ENCODE measurements at regions not wholly inside any gene's neighbourhood (a gene's known extent, or its start where the extent isn't known, plus 50 kb on each side); places are given as distances from the start of the nearest gene placed in this dataset.

DNA sequence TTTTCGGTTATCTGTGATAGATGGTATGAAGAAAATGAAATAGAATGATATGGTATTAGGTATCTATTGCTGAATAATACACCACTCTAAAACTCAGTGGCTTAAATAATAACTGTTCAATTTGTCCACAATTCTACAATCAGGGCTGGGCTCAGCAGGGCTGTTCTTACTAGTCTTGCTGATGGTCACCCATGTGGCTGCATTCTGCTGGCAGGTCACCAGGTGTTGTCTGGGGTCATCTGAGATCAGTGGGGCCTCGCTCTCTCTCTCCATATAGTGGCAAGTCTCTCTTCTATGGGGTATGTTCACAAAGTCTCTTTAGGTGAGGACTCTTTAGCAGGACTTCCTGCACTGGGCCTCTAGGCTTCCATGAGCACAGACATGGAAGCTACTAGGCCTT, 130.4 kb upstream of the SORCS3 start:
- H2AFZ ChIP-seq (ENCODE audit: low read depth, low read length) = no peak overlapping the region
- H3K4me2 ChIP-seq (ENCODE audit: insufficient read depth, low read length) = no peak overlapping the region
- ChIA-PET POLR2A (interaction anchor here (0.7 kb wide), 1 partner anchor 27 kb away, joined by 3 read pairs; no protein-coding TSS in a partner anchor), CTCF (ENCODE audit: low intra/inter-chr PET ratio) (no interaction called here)
- H3K9ac ChIP-seq (ENCODE audit: insufficient read depth in 1 of 2, low read depth in 2 of 2, low read length in 2 of 2) = no peak overlapping the region
- TF ChIP-seq ATF1 (CRISPR knock-in tag; IDR thresholded peaks at IDR 0.05) = no peak
- TF ChIP-seq ATF1 (tag; IDR thresholded peaks at IDR 0.05) = no peak
- TF ChIP-seq ZNF778 (CRISPR knock-in tag; IDR thresholded peaks at IDR 0.05) = no peak
- TF ChIP-seq CEBPG (CRISPR knock-in tag; IDR thresholded peaks at IDR 0.05) = no peak
- no peak for TF ChIP-seq CEBPG (tag; conservative IDR thresholded peaks at IDR 0.05 in 1 of 2, IDR thresholded peaks at IDR 0.05 in 1 of 2)
- TF ChIP-seq HDAC1 (IDR thresholded peaks at IDR 0.05) = no peak
- TF ChIP-seq AFF1 (IDR thresholded peaks at IDR 0.05; ENCODE audit: low read depth in 1 of 2, partially characterized antibody in 2 of 2) = no peak
- TF ChIP-seq MBD1 (CRISPR knock-in tag; IDR thresholded peaks at IDR 0.05) = no peak
- no peak for TF ChIP-seq ELF4 (CRISPR knock-in tag; IDR thresholded peaks at IDR 0.05)
- TF ChIP-seq, protein P1, sequence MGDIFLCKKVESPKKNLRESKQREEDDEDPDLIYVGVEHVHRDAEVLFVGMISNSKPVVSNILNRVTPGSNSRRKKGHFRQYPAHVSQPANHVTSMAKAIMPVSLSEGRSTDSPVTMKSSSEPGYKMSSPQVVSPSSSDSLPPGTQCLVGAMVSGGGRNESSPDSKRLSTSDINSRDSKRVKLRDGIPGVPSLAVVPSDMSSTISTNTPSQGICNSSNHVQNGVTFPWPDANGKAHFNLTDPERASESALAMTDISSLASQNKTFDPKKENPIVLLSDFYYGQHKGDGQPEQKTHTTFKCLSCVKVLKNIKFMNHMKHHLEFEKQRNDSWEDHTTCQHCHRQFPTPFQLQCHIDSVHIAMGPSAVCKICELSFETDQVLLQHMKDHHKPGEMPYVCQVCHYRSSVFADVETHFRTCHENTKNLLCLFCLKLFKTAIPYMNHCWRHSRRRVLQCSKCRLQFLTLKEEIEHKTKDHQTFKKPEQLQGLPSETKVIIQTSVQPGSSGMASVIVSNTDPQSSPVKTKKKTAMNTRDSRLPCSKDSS (IDR thresholded peaks at IDR 0.05; ENCODE audit: low read depth, partially characterized antibody) = no peak
- no peak for TF ChIP-seq PHF20 (IDR thresholded peaks at IDR 0.05; ENCODE audit: partially characterized antibody)
- no peak for ATAC-seq
- H3K4me1 ChIP-seq (replicated peaks in 1 of 2; ENCODE audit: control insufficient read depth in 2 of 2, insufficient read depth in 2 of 2, low read length in 2 of 2) = no peaks in the 10 kb centered on the region
- 0% methylated on average over 2 of the region's 2 CpGs for WGBS (ENCODE audit: insufficient coverage, low coverage, missing lambda C conversion rate)
- H3K9me1 ChIP-seq (ENCODE audit: control insufficient read depth, insufficient read depth, low read length) = no peaks in the 10 kb centered on the region
- no peak for FAIRE-seq
- BruUV-seq (replicated peaks) = no TSS peak
- no peaks in the 10 kb centered on the region for H3K9me3 ChIP-seq (replicated peaks; ENCODE audit: control insufficient read depth, insufficient read depth, low read depth, low read length)
- no peak for DNase-seq (ENCODE audit: extremely low read depth in 1 of 4, low spot score in 3 of 4)
- intact Hi-C loops (cut with micrococcal nuclease) = no loop called here
- H3K79me2 ChIP-seq (ENCODE audit: control insufficient read depth, insufficient read depth, low read length) = no peaks in the 10 kb centered on the region
- no peaks in the 10 kb centered on the region for H4K20me1 ChIP-seq (replicated peaks; ENCODE audit: control insufficient read depth, insufficient read depth, low read length)
- H3K4me3 ChIP-seq = no peak overlapping the region
- in situ Hi-C loops (cut with MboI) = no loop called here
- H3K27me3 ChIP-seq (ENCODE audit: control insufficient read depth in 2 of 2, insufficient read depth in 2 of 2, low read length in 2 of 2) = no peaks in the 10 kb centered on the region
- no peak overlapping the region for H3K27ac ChIP-seq (ENCODE audit: extremely low read depth, low read depth, low read length)
- H3K36me3 ChIP-seq (ENCODE audit: control insufficient read depth, insufficient read depth, low read length) = no peaks in the 10 kb centered on the region

All from K562 (cell line).